C4-2B (cell line): ENCODE measurements at regions not wholly inside any gene's neighbourhood (a gene's known extent, or its start where the extent isn't known, plus 50 kb on each side); places are given as distances from the start of the nearest gene placed in this dataset.

ENCODE experiments used
- H3K27ac ChIP-seq: fragments of 450-650 bp; 2 replicates; pipeline ENCODE4 v1.5.1; 2017
- ZFX ChIP-seq: fragments of 450-650 bp; IDR thresholded peaks from 2 replicates; pipeline ENCODE4 v1.6.1; 2017
- TF ChIP-seq, protein P1 (sequence below): fragments of 450-650 bp; conservative IDR thresholded peaks from 2 replicates; pipeline ENCODE4 v1.5.1; 2017; ENCODE audit warnings: mild to moderate bottlenecking

DNA sequence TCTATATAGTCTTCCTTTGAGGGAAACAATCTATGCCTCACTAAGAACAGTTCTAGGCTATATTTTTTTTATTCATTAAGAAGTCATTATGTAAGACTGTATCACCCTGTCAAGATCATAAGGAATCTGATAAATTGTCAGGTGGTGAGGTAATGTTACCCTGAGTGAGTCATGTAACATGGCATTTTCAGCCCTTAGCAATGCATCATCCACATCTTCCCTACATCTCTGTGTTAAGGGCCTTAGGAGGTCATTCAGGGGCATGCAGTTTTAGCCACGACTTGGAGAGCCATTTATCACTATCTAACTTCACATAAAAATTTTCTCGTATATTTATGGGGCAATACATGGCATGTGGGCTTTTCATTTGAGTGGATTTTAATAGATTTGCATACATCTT lies 924.5 kb upstream of the MBL2 start:
- H3K27ac ChIP-seq: no peak overlapping the region
- TF ChIP-seq ZFX: no peak
- TF ChIP-seq, protein P1, sequence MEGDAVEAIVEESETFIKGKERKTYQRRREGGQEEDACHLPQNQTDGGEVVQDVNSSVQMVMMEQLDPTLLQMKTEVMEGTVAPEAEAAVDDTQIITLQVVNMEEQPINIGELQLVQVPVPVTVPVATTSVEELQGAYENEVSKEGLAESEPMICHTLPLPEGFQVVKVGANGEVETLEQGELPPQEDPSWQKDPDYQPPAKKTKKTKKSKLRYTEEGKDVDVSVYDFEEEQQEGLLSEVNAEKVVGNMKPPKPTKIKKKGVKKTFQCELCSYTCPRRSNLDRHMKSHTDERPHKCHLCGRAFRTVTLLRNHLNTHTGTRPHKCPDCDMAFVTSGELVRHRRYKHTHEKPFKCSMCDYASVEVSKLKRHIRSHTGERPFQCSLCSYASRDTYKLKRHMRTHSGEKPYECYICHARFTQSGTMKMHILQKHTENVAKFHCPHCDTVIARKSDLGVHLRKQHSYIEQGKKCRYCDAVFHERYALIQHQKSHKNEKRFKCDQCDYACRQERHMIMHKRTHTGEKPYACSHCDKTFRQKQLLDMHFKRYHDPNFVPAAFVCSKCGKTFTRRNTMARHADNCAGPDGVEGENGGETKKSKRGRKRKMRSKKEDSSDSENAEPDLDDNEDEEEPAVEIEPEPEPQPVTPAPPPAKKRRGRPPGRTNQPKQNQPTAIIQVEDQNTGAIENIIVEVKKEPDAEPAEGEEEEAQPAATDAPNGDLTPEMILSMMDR: no peak

DNA sequence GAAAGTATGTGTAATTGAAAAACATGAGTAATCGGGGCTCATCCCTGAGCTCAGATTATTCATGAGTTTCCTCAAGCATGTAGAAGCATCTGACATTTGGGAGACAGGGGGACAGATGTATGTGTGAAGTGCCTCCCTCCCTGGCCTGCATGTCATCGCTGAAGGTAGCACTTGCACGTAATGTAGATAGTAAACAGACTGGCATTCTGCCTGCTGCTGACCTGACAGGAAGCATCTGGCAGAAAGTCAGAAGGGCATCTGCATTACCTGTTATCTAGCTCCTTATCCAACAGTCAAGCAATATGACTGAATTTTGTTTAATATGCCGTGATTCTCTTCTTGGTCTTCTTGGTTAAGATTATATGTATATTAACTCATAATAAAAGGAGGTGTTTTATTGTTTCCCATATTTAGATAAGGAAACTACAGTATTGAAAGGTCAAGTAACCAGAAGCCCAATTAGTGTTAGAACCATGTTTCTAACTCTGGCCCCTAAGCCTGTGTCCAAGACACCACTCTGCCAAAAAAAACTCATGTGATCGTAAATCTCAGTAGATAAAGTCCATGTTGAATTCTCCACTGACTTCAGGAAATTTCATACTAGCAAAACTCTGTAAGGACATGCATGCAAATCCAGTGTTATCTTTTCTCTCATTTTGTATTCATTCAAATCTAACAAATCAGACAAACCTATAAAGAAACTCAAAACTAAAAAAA lies 918.1 kb upstream of the MBL2 start:
- TF ChIP-seq, protein P1: no peak
- no peak for TF ChIP-seq ZFX
- no peak overlapping the region for H3K27ac ChIP-seq

GRCh38 chr10:53687800-53688199 lies 915.2 kb upstream of the MBL2 start:
- no peak overlapping the region for H3K27ac ChIP-seq
- TF ChIP-seq, protein P1: no peak
- no peak for TF ChIP-seq ZFX

DNA sequence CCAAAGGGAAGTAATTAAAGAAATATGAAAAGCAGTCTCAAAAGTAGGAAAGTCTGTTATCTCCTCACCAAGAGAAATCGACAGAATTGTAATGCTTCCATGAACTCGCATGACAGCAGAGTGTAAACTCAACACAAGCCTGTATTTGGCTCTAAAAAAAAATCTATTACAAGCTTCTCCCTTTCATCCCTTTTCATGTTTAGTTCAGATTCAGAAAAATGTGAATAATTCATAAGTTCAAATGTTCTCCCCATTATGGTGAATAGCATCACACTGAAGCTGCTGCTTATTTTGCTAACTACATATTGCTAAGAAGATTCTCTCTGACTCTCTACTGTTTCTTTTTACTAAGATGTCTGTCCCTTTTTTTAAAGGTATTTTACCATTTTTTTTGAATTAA lies 910.3 kb upstream of the MBL2 start:
- no peak for TF ChIP-seq ZFX
- TF ChIP-seq, protein P1: no peak
- no peak overlapping the region for H3K27ac ChIP-seq

- TF ChIP-seq, protein P1: no peak
- TF ChIP-seq ZFX: no peak
- H3K27ac ChIP-seq: no peak overlapping the region
Measured at GRCh38 chr10:53682458-53682857, 909.9 kb upstream of the MBL2 start.

DNA sequence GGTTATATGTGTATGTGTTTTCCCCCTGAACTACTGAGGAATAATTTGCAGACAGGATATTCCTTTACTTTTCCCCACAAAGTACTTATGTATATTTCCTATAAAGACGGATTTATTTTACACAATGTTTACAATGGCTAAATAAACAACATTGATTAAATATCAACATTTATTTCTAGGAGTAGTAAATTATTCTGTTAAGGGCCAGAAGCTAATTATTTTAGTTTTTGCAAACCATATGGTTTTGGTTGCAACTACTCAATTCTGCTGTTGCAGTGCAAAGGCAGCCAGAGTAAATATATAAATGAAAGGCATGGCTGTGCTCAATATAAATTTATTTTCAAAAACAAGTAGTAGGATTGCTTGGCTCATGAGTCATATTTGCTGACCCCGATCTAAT lies 907.1 kb upstream of the MBL2 start:
- no peak overlapping the region for H3K27ac ChIP-seq
- TF ChIP-seq, protein P1: no peak
- TF ChIP-seq ZFX: no peak

DNA sequence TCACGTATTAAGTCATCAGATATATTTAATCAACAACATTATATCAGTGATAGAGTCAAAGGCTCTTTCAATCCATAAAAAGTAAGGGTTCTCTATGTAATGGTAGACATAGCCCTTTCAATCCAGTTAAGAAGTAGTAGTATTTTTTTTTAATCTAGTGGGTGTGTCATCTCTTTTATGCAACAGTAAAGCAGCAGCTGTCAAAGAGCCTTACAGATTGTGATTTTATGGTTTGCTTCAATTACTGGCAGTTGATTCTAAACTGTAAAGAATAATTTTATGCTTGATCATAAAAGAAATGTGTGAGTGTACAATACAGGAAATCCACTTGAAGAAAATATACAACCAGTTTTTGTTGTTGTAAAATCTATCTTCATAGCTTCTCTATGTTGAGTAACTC lies 902.6 kb upstream of the MBL2 start:
- TF ChIP-seq, protein P1: no peak
- no peak for TF ChIP-seq ZFX

More for the DNA sequence above, 902.6 kb upstream of the MBL2 start:
- H3K27ac ChIP-seq: no peak overlapping the region
